ENCODE measurements at regions not wholly inside any gene's neighbourhood (a gene's known extent, or its start where the extent isn't known, plus 50 kb on each side); places are given as distances from the start of the nearest gene placed in this dataset.

DNA sequence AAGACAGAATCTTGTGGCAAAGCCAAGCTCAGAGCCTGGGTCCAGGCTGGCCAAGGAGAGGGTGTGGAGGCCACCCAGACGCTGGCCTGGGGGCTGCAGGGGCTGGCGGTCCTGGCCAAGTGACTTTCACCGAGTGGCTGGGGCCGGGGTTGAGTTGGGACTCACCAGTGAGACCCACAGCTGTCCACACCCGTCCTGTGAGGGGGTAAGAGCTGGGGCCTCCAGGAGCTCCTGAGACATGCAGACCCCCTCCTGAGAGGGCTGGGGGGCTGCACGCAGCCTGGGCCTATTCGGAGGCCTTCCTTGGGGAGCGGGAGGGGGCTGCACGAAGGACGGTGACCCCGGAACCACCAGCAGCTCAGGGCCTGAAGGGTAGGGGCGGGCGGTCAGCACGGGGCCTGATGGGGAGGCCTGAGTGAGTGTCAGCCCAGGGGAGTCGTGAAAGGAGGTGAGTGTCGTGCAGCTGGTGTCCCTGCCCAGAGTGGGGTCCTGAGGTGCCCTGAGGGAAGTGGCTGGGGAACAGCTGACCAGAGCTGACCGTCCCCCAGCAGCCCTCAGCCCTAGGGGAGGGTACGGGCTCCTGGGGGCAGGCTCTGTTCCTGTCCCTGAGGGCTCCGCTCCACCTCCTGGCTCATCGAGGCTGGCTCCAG, 100.9 kb downstream of the FOXL3 start:
- H3K4me3 Mint-ChIP-seq, result no peak overlapping the region
- H3K4me1 Mint-ChIP-seq, result no peaks in the 10 kb centered on the region
- H3K9me3 Mint-ChIP-seq, result peaks cover 22% of the 10 kb centered on the region
- Histone ChIP-seq H3K9me3 (ENCODE audit: control insufficient read depth, low read length) (peaks cover 9% of the 10 kb centered on the region), H3K36me3 (ENCODE audit: control insufficient read depth, insufficient read depth, low read length) (no peaks in the 10 kb centered on the region), H3K4me1 (ENCODE audit: control insufficient read depth, insufficient read depth, low read length) (no peaks in the 10 kb centered on the region), H3K4me3 (ENCODE audit: low read length) (no peak overlapping the region), H3K27me3 (ENCODE audit: control insufficient read depth, insufficient read depth, low read length, poor library complexity, severe bottlenecking) (no peaks in the 10 kb centered on the region), H3K27ac (ENCODE audit: low read depth, low read length) (no peak overlapping the region), H3K9ac (ENCODE audit: extremely low read depth, low read length, poor library complexity, severe bottlenecking) (no peak overlapping the region)
- peak; percentile 35 for DNase-seq
- peaks cover under 1% of the 10 kb centered on the region for H3K27me3 Mint-ChIP-seq (ENCODE audit: insufficient read depth)
- H3K27ac Mint-ChIP-seq, result no peak overlapping the region
- TF ChIP-seq, protein P1, sequence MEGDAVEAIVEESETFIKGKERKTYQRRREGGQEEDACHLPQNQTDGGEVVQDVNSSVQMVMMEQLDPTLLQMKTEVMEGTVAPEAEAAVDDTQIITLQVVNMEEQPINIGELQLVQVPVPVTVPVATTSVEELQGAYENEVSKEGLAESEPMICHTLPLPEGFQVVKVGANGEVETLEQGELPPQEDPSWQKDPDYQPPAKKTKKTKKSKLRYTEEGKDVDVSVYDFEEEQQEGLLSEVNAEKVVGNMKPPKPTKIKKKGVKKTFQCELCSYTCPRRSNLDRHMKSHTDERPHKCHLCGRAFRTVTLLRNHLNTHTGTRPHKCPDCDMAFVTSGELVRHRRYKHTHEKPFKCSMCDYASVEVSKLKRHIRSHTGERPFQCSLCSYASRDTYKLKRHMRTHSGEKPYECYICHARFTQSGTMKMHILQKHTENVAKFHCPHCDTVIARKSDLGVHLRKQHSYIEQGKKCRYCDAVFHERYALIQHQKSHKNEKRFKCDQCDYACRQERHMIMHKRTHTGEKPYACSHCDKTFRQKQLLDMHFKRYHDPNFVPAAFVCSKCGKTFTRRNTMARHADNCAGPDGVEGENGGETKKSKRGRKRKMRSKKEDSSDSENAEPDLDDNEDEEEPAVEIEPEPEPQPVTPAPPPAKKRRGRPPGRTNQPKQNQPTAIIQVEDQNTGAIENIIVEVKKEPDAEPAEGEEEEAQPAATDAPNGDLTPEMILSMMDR (conservative IDR thresholded peaks at IDR 0.05), result no peak
- no peaks in the 10 kb centered on the region for H3K36me3 Mint-ChIP-seq (ENCODE audit: low read depth)
- whole genome bisulfite sequencing, 2 experiments (ENCODE audit: insufficient coverage in 1 of 2, insufficient read length in 1 of 2), result 92 to 97% methylated on average over 11 to 20 of the region's 20 CpGs

DNA sequence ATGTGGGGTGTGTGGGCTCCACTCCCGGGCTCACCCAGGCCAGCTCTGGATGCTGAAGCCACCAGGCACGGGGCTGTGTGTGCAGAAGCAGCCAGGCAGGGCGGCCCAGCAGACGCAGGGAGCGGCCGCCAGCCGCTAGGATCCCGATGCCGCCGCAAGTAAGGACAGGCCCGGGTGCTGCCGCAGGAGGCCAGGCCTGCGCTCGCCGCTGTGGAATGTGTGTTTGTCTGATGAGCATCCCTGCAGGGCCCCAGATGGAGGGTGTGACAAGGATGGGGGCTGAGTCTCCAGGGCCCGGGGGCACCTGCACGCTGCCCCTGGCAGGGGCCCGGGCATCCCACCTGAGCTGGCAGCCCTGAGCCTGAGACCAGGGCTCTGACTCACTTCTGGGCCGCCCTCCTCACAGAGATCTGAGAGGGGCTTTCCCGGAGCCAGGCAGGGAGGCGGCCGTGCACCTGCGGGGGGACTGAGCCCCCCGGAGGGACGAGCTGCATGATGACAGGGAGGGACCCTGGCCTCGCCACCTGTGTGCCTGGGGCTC, 101.5 kb downstream of the FOXL3 start:
- peak; percentile 37 for DNase-seq
- Mint-ChIP-seq H3K27me3 (ENCODE audit: insufficient read depth) (no peaks in the 10 kb centered on the region), H3K36me3 (ENCODE audit: low read depth) (no peaks in the 10 kb centered on the region), H3K9me3 (peaks cover 27% of the 10 kb centered on the region), H3K4me3 (no peak overlapping the region), H3K4me1 (no peaks in the 10 kb centered on the region), H3K27ac (no peak overlapping the region)
- Histone ChIP-seq H3K9ac (ENCODE audit: extremely low read depth, low read length, poor library complexity, severe bottlenecking) (no peak overlapping the region), H3K27me3 (ENCODE audit: control insufficient read depth, insufficient read depth, low read length, poor library complexity, severe bottlenecking) (no peaks in the 10 kb centered on the region), H3K36me3 (ENCODE audit: control insufficient read depth, insufficient read depth, low read length) (no peaks in the 10 kb centered on the region), H3K27ac (ENCODE audit: low read depth, low read length) (no peak overlapping the region), H3K9me3 (ENCODE audit: control insufficient read depth, low read length) (peaks cover 13% of the 10 kb centered on the region), H3K4me3 (ENCODE audit: low read length) (no peak overlapping the region), H3K4me1 (ENCODE audit: control insufficient read depth, insufficient read depth, low read length) (no peaks in the 10 kb centered on the region)
- 84 to 95% methylated on average over 22 to 26 of the region's 26 CpGs for WGBS, 2 experiments (ENCODE audit: insufficient coverage in 1 of 2, insufficient read length in 1 of 2)
- TF ChIP-seq, protein P1 (conservative IDR thresholded peaks at IDR 0.05), result no peak

DNA sequence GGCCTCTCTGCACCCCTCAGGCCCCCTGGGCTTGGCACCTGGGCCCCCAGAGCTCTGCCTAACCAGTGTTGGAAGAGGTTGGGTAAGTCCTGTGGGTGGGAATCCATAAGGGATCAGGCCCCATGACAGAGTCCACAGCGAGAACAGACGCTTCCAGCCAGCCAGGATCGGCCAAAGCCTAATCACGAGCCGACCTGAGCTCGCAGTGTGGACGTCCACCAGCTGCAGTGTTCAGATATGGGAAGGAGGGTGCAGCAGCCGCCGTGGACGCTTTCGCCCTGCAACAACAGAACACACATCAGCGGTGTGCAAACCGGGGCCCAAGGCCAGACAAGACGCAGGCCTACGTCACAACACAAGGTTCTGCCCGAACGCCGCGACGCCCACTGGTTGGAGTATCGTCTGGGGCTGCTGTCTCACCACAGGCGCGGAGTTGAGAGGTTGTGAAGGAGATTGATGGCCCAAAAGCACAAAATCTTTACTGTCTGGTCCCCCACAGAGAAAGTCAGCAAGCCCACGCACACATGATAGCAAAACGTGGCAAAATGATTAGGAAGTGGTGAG, 102.1 kb downstream of the FOXL3 start:
- Mint-ChIP-seq H3K4me3 (no peak overlapping the region), H3K9me3 (peaks cover 32% of the 10 kb centered on the region), H3K27ac (no peak overlapping the region), H3K27me3 (ENCODE audit: insufficient read depth) (no peaks in the 10 kb centered on the region), H3K4me1 (no peaks in the 10 kb centered on the region), H3K36me3 (ENCODE audit: low read depth) (peaks cover 2% of the 10 kb centered on the region)
- H3K9me3 ChIP-seq (ENCODE audit: control insufficient read depth, low read length), result peaks cover 13% of the 10 kb centered on the region
- no peak overlapping the region for H3K27ac ChIP-seq (ENCODE audit: low read depth, low read length)
- peak; percentile 31 for DNase-seq
- TF ChIP-seq, protein P1 (conservative IDR thresholded peaks at IDR 0.05), result no peak
- H3K36me3 ChIP-seq (ENCODE audit: control insufficient read depth, insufficient read depth, low read length), result no peaks in the 10 kb centered on the region
- WGBS, 2 experiments (ENCODE audit: insufficient coverage in 1 of 2, insufficient read length in 1 of 2), result 96% methylated on average over 14 to 25 of the region's 25 CpGs
- H3K4me1 ChIP-seq (ENCODE audit: control insufficient read depth, insufficient read depth, low read length), result no peaks in the 10 kb centered on the region
- no peaks in the 10 kb centered on the region for H3K27me3 ChIP-seq (ENCODE audit: control insufficient read depth, insufficient read depth, low read length, poor library complexity, severe bottlenecking)
- H3K4me3 ChIP-seq (ENCODE audit: low read length), result no peak overlapping the region
- H3K9ac ChIP-seq (ENCODE audit: extremely low read depth, low read length, poor library complexity, severe bottlenecking), result no peak overlapping the region

All from endodermal cell (in vitro differentiated cells).